Adrenal gland (tissue), 5 donors: ENCODE measurements at regions not wholly inside any gene's neighbourhood (a gene's known extent, or its start where the extent isn't known, plus 50 kb on each side); places are given as distances from the start of the nearest gene placed in this dataset.

ENCODE experiments used
- POLR2A ChIP-seq, 2 donors: fragments of 450-650 bp; IDR thresholded peaks; one replicate each; pipeline ENCODE4 v1.6.1; 2017; ENCODE audit warnings: antibody characterized with exemption in 2 of 2, mild to moderate bottlenecking in 2 of 2, moderate library complexity in 1 of 2
- TF ChIP-seq, protein P1 (sequence below), 6 experiments: fragments of 450-650 bp in 4 of 6; fragments of 200-600 bp in 2 of 6; sonication (generic) in 1 of 6; IDR thresholded peaks; 1 replicate in 5 of 6; 2 replicates in 1 of 6; pipeline versions ENCODE4 v1.5.1 to v1.8.0; 2016 to 2021; ENCODE audit warnings: antibody characterized with exemption in 6 of 6, mild to moderate bottlenecking in 2 of 6, moderate library complexity in 1 of 6
- donor health status: DM: no; HTN: no; CAD: no.

DNA sequence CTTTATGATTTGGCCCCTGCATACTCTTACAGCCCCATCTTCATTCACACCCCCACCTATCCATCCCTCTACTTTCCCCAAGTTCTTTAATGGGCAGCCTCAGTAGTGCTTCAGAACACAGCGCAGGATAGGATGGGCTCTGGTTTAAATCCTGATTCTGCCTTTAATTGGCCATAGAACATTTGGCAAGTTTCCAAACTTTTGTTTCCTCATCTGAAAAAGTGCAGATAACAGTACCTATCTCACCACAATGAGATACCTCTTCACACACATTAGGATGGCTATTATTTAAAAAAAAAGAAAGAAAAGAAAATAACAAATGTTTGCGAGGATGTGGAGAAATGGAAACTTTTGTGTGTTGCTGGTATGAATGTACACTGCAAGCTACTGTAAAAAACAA is 142.5 kb upstream of the VANGL1 start:
- TF ChIP-seq, protein P1, sequence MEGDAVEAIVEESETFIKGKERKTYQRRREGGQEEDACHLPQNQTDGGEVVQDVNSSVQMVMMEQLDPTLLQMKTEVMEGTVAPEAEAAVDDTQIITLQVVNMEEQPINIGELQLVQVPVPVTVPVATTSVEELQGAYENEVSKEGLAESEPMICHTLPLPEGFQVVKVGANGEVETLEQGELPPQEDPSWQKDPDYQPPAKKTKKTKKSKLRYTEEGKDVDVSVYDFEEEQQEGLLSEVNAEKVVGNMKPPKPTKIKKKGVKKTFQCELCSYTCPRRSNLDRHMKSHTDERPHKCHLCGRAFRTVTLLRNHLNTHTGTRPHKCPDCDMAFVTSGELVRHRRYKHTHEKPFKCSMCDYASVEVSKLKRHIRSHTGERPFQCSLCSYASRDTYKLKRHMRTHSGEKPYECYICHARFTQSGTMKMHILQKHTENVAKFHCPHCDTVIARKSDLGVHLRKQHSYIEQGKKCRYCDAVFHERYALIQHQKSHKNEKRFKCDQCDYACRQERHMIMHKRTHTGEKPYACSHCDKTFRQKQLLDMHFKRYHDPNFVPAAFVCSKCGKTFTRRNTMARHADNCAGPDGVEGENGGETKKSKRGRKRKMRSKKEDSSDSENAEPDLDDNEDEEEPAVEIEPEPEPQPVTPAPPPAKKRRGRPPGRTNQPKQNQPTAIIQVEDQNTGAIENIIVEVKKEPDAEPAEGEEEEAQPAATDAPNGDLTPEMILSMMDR (IDR thresholded peaks at IDR 0.05) = no peak
- TF ChIP-seq POLR2A (IDR thresholded peaks at IDR 0.05) = no peak
